ENCODE measurements at regions not wholly inside any gene's neighbourhood (a gene's known extent, or its start where the extent isn't known, plus 50 kb on each side); places are given as distances from the start of the nearest gene placed in this dataset.
"Not testable (repeated sequence)": the region's sequence is repeated elsewhere in the genome, so short reads cannot be mapped to it uniquely, and the experiment has no call there.

GRCh38 chr5:120329095-120329494 lies 135.0 kb upstream of the PRR16 start:
- Histone ChIP-seq H3K4me1 (no peaks in the 10 kb centered on the region), H3K36me3 (no peaks in the 10 kb centered on the region), H3K27ac (no peak overlapping the region), H3K27me3 (no peaks in the 10 kb centered on the region), H3K4me3 (no peak overlapping the region), H3K9me3 (no peaks in the 10 kb centered on the region)
- TF ChIP-seq POLR2A (IDR thresholded peaks at IDR 0.05) (no peak), CTCF (IDR thresholded peaks at IDR 0.05) (no peak), POLR2AphosphoS5 (IDR thresholded peaks at IDR 0.05; ENCODE audit: insufficient read depth in 1 of 2, low read depth in 1 of 2) (no peak)
- intact Hi-C loops (cut with DNase I), result no loop called here
- no peak for DNase-seq (ENCODE audit: extremely low spot score in 2 of 2)

- intact Hi-C loops (cut with DNase I), result no loop called here
- no peaks in the 10 kb centered on the region for H3K27me3 ChIP-seq
- H3K9me3 ChIP-seq, result no peaks in the 10 kb centered on the region
- TF ChIP-seq POLR2A (IDR thresholded peaks at IDR 0.05) (no peak), POLR2AphosphoS5 (IDR thresholded peaks at IDR 0.05; ENCODE audit: insufficient read depth in 1 of 2, low read depth in 1 of 2) (no peak), CTCF (IDR thresholded peaks at IDR 0.05) (no peak)
- DNase-seq (ENCODE audit: extremely low spot score in 2 of 2), result no peak
- H3K4me3 ChIP-seq, result no peak overlapping the region
- no peak overlapping the region for H3K27ac ChIP-seq
- no peaks in the 10 kb centered on the region for H3K4me1 ChIP-seq
- no peaks in the 10 kb centered on the region for H3K36me3 ChIP-seq
Observed at GRCh38 chr5:120330558-120330957, 133.5 kb upstream of the PRR16 start.

- intact Hi-C loops (cut with DNase I), result no loop called here
- DNase-seq (ENCODE audit: extremely low spot score in 2 of 2), result no peak
- no peaks in the 10 kb centered on the region for H3K27me3 ChIP-seq
- H3K4me1 ChIP-seq, result no peaks in the 10 kb centered on the region
- no peaks in the 10 kb centered on the region for H3K36me3 ChIP-seq
- no peak overlapping the region for H3K27ac ChIP-seq
- no peak overlapping the region for H3K4me3 ChIP-seq
- no peaks in the 10 kb centered on the region for H3K9me3 ChIP-seq
- no peak for TF ChIP-seq POLR2AphosphoS5 (IDR thresholded peaks at IDR 0.05; ENCODE audit: insufficient read depth in 1 of 2, low read depth in 1 of 2)
- TF ChIP-seq POLR2A (IDR thresholded peaks at IDR 0.05), result no peak
- TF ChIP-seq CTCF (IDR thresholded peaks at IDR 0.05), result no peak
Observed at GRCh38 chr5:120344181-120344580, 119.9 kb upstream of the PRR16 start.

- TF ChIP-seq POLR2AphosphoS5 (IDR thresholded peaks at IDR 0.05; ENCODE audit: insufficient read depth in 1 of 2, low read depth in 1 of 2), result no peak
- TF ChIP-seq POLR2A (IDR thresholded peaks at IDR 0.05), result no peak
- TF ChIP-seq CTCF (IDR thresholded peaks at IDR 0.05), result no peak
- intact Hi-C loops (cut with DNase I), result no loop called here
- Histone ChIP-seq H3K9me3 (no peaks in the 10 kb centered on the region), H3K4me3 (no peak overlapping the region), H3K4me1 (no peaks in the 10 kb centered on the region), H3K27me3 (no peaks in the 10 kb centered on the region), H3K36me3 (no peaks in the 10 kb centered on the region), H3K27ac (no peak overlapping the region)
- DNase-seq (ENCODE audit: extremely low spot score in 2 of 2), result no peak
Observed at GRCh38 chr5:120345947-120346346, 118.2 kb upstream of the PRR16 start.

- H3K4me3 ChIP-seq; H3K4me1 ChIP-seq; H3K36me3 ChIP-seq; H3K27ac ChIP-seq; intact Hi-C loops (cut with DNase I); H3K27me3 ChIP-seq; DNase-seq (ENCODE audit: extremely low spot score in 2 of 2); H3K9me3 ChIP-seq: not testable (repeated sequence)
Observed at GRCh38 chr5:120351071-120351470, 113.0 kb upstream of the PRR16 start.

- no peaks in the 10 kb centered on the region for H3K36me3 ChIP-seq
- no peak overlapping the region for H3K4me3 ChIP-seq
- H3K4me1 ChIP-seq, result no peaks in the 10 kb centered on the region
- H3K9me3 ChIP-seq, result no peaks in the 10 kb centered on the region
- no peak for TF ChIP-seq CTCF (IDR thresholded peaks at IDR 0.05)
- H3K27ac ChIP-seq, result no peak overlapping the region
- intact Hi-C loops (cut with DNase I), result no loop called here
- DNase-seq (ENCODE audit: extremely low spot score in 2 of 2), result no peak
- H3K27me3 ChIP-seq, result no peaks in the 10 kb centered on the region
Observed at GRCh38 chr5:120354126-120354525, 110.0 kb upstream of the PRR16 start.
